KMS-11 (cell line): ENCODE measurements at regions not wholly inside any gene's neighbourhood (a gene's known extent, or its start where the extent isn't known, plus 50 kb on each side); places are given as distances from the start of the nearest gene placed in this dataset.

Experiments
- H2AFZ ChIP-seq: fragments of 200-600 bp; sonication (generic); 2 replicates; pipeline ENCODE4 v1.6.1; 2016; ENCODE audit warnings: antibody characterized with exemption, mixed run types, low read depth
- H3K27ac ChIP-seq: fragments of 200-600 bp; sonication (generic); 2 replicates; pipeline ENCODE4 v1.6.1; 2016; ENCODE audit warnings: mild to moderate bottlenecking, mixed run types
- H3K27me3 ChIP-seq: fragments of 200-600 bp; sonication (generic); 2 replicates; pipeline ENCODE4 v1.6.1; 2017; ENCODE audit warnings: mild to moderate bottlenecking, low read depth, mixed run types, moderate library complexity; ENCODE audit not compliant: insufficient read depth
- H3K36me3 ChIP-seq: fragments of 200-600 bp; sonication (generic); 2 replicates; pipeline ENCODE4 v1.6.1; 2017; ENCODE audit warnings: mild to moderate bottlenecking, mixed run types; ENCODE audit not compliant: insufficient read depth
- H3K4me1 ChIP-seq: fragments of 200-600 bp; sonication (generic); 2 replicates; pipeline ENCODE4 v1.6.1; 2016; ENCODE audit warnings: mild to moderate bottlenecking, low read depth, mixed run types; ENCODE audit not compliant: poor library complexity, severe bottlenecking
- H3K4me2 ChIP-seq: fragments of 200-600 bp; sonication (generic); 2 replicates; pipeline ENCODE4 v1.7.0; 2016; ENCODE audit warnings: mild to moderate bottlenecking, mixed run types
- H3K4me3 ChIP-seq: fragments of 200-600 bp; sonication (generic); IDR thresholded peaks from 2 replicates; pipeline ENCODE4 v1.6.1; 2017; ENCODE audit warnings: low read depth, low read length, mixed read lengths; ENCODE audit not compliant: insufficient read depth
- H3K79me2 ChIP-seq: fragments of 200-600 bp; sonication (generic); 2 replicates; pipeline ENCODE4 v1.6.1; 2016; ENCODE audit warnings: low read depth, mixed run types; ENCODE audit not compliant: insufficient read depth
- H3K9ac ChIP-seq: fragments of 200-600 bp; sonication (generic); 2 replicates; pipeline ENCODE4 v1.6.1; 2016; ENCODE audit warnings: mild to moderate bottlenecking, mixed run types
- H4K20me1 ChIP-seq: fragments of 200-600 bp; sonication (generic); 2 replicates; pipeline ENCODE4 v1.6.1; 2016; ENCODE audit warnings: mild to moderate bottlenecking, mixed run types; ENCODE audit not compliant: insufficient read depth
- CTCF ChIP-seq: fragments of 200-600 bp; sonication (generic); conservative IDR thresholded peaks from 2 replicates; pipeline ENCODE4 v1.6.1; 2017; ENCODE audit warnings: low read depth, mild to moderate bottlenecking, antibody characterized with exemption, low read length, moderate library complexity, mixed read lengths

GRCh38 chr4:42268824-42269223 is 116.4 kb upstream of the BEND4 start:
- no peak overlapping the region for H3K4me2 ChIP-seq
- no peak overlapping the region for H3K4me3 ChIP-seq
- H3K36me3 ChIP-seq = no peaks in the 10 kb centered on the region
- H3K9ac ChIP-seq = no peak overlapping the region
- H2AFZ ChIP-seq = no peak overlapping the region
- peaks cover 5% of the 10 kb centered on the region for H3K4me1 ChIP-seq
- H3K79me2 ChIP-seq = no peaks in the 10 kb centered on the region
- no peak for TF ChIP-seq CTCF
- no peak overlapping the region for H3K27ac ChIP-seq
- H4K20me1 ChIP-seq = no peaks in the 10 kb centered on the region
- H3K27me3 ChIP-seq = no peaks in the 10 kb centered on the region

GRCh38 chr4:42271096-42271495 is 118.6 kb upstream of the BEND4 start:
- no peak overlapping the region for H3K4me2 ChIP-seq
- H3K79me2 ChIP-seq = no peaks in the 10 kb centered on the region
- no peaks in the 10 kb centered on the region for H3K36me3 ChIP-seq
- H3K27ac ChIP-seq = no peak overlapping the region
- H3K9ac ChIP-seq = no peak overlapping the region
- no peak overlapping the region for H2AFZ ChIP-seq
- TF ChIP-seq CTCF = no peak
- H4K20me1 ChIP-seq = no peaks in the 10 kb centered on the region
- H3K4me3 ChIP-seq = no peak overlapping the region
- H3K4me1 ChIP-seq = peaks cover 5% of the 10 kb centered on the region
- H3K27me3 ChIP-seq = no peaks in the 10 kb centered on the region

GRCh38 chr4:42277291-42277690 is 120.0 kb upstream of the SHISA3 start:
- TF ChIP-seq CTCF = no peak
- Histone ChIP-seq H4K20me1 (no peaks in the 10 kb centered on the region), H3K4me3 (no peak overlapping the region), H3K27ac (no peak overlapping the region), H3K27me3 (no peaks in the 10 kb centered on the region), H3K36me3 (no peaks in the 10 kb centered on the region), H3K4me2 (no peak overlapping the region), H3K79me2 (no peaks in the 10 kb centered on the region), H2AFZ (no peak overlapping the region), H3K9ac (no peak overlapping the region), H3K4me1 (peaks cover 10% of the 10 kb centered on the region)

- Histone ChIP-seq H3K79me2 (no peaks in the 10 kb centered on the region), H3K4me2 (no peak overlapping the region), H3K4me1 (peaks cover 14% of the 10 kb centered on the region), H4K20me1 (no peaks in the 10 kb centered on the region), H3K27me3 (no peaks in the 10 kb centered on the region), H2AFZ (no peak overlapping the region), H3K9ac (no peak overlapping the region), H3K36me3 (no peaks in the 10 kb centered on the region), H3K4me3 (no peak overlapping the region), H3K27ac (no peak overlapping the region)
- no peak for TF ChIP-seq CTCF
Observed at GRCh38 chr4:42278709-42279324, 118.5 kb upstream of the SHISA3 start.
